Tibial nerve (tissue), 4 donors: ENCODE measurements at regions not wholly inside any gene's neighbourhood (a gene's known extent, or its start where the extent isn't known, plus 50 kb on each side); places are given as distances from the start of the nearest gene placed in this dataset.

ENCODE experiments used
- DNase-seq, 2 donors: peaks; one replicate each; pipeline ENCODE4 v3.0.0-alpha.2; 2019; ENCODE audit warnings: low spot score in 2 of 2
- H3K27ac ChIP-seq, 4 donors: fragments of 200-600 bp; sonication (generic) in 3 of 4; one replicate each; pipeline ENCODE4 v1.5.1; 2017 to 2019; ENCODE audit warnings: mild to moderate bottlenecking in 1 of 4
- H3K27me3 ChIP-seq, 2 donors: fragments of 200-600 bp; sonication (generic) in 1 of 2; one replicate each; pipeline versions ENCODE4 v1.5.1 to v1.6.0; 2017 to 2019
- H3K36me3 ChIP-seq, 3 donors: fragments of 200-600 bp; sonication (generic); one replicate each; pipeline ENCODE4 v1.5.1; 2018 to 2019
- H3K4me1 ChIP-seq, 4 donors: fragments of 200-600 bp; sonication (generic) in 3 of 4; one replicate each; pipeline ENCODE4 v1.5.1; 2017 to 2019
- H3K4me3 ChIP-seq, 4 donors: fragments of 200-600 bp; sonication (generic) in 3 of 4; one replicate each; pipeline ENCODE4 v1.5.1; 2017 to 2019; ENCODE audit warnings: mild to moderate bottlenecking in 1 of 4, moderate library complexity in 1 of 4
- H3K9me3 ChIP-seq, 4 donors: fragments of 200-600 bp; sonication (generic) in 3 of 4; one replicate each; pipeline ENCODE4 v1.5.1; 2017 to 2019
- EP300 ChIP-seq, 2 donors: sonication (generic); formaldehyde crosslinking; IDR thresholded peaks; one replicate each; pipeline ENCODE4 v1.6.1; 2017; ENCODE audit warnings: antibody characterized with exemption in 2 of 2, mild to moderate bottlenecking in 1 of 2
- POLR2A ChIP-seq, 2 donors: fragments of 450-650 bp; IDR thresholded peaks; one replicate each; pipeline ENCODE4 v1.6.1; 2017; ENCODE audit warnings: antibody characterized with exemption in 2 of 2, mild to moderate bottlenecking in 2 of 2, moderate library complexity in 2 of 2
- WGBS, 2 donors: methylation state at CpG; one replicate each; pipeline ENCODE4 v1.1.5; 2018; 5-methylcytosine and 5-hydroxymethylcytosine counted together
- TF ChIP-seq, protein P1 (sequence below), 5 experiments: fragments of 200-600 bp in 3 of 5; fragments of 450-650 bp in 2 of 5; sonication (generic) in 3 of 5; IDR thresholded peaks; one replicate each; pipeline ENCODE4 v1.5.1; 2016 to 2019; ENCODE audit warnings: antibody characterized with exemption in 5 of 5, mild to moderate bottlenecking in 3 of 5, moderate library complexity in 2 of 5

- Histone ChIP-seq H3K9me3 (no peaks in the 10 kb centered on the region), H3K4me3 (no peak overlapping the region), H3K4me1 (no peaks in the 10 kb centered on the region), H3K36me3 (no peaks in the 10 kb centered on the region), H3K27me3 (no peaks in the 10 kb centered on the region), H3K27ac (no peak overlapping the region)
- DNase-seq: peak in 1 of 2 donors; percentile 26
- WGBS, 2 donors: 7 to 16% methylated on average over 4 of the region's 4 CpGs
- TF ChIP-seq, protein P1, sequence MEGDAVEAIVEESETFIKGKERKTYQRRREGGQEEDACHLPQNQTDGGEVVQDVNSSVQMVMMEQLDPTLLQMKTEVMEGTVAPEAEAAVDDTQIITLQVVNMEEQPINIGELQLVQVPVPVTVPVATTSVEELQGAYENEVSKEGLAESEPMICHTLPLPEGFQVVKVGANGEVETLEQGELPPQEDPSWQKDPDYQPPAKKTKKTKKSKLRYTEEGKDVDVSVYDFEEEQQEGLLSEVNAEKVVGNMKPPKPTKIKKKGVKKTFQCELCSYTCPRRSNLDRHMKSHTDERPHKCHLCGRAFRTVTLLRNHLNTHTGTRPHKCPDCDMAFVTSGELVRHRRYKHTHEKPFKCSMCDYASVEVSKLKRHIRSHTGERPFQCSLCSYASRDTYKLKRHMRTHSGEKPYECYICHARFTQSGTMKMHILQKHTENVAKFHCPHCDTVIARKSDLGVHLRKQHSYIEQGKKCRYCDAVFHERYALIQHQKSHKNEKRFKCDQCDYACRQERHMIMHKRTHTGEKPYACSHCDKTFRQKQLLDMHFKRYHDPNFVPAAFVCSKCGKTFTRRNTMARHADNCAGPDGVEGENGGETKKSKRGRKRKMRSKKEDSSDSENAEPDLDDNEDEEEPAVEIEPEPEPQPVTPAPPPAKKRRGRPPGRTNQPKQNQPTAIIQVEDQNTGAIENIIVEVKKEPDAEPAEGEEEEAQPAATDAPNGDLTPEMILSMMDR (IDR thresholded peaks at IDR 0.05): peak; percentile 12 to 57 (median 28)
- no peak for TF ChIP-seq POLR2A (IDR thresholded peaks at IDR 0.05)
- TF ChIP-seq EP300 (IDR thresholded peaks at IDR 0.05): no peak
Observed at GRCh38 chr12:127925971-127926370, 341.0 kb upstream of the TMEM132C start.

DNA sequence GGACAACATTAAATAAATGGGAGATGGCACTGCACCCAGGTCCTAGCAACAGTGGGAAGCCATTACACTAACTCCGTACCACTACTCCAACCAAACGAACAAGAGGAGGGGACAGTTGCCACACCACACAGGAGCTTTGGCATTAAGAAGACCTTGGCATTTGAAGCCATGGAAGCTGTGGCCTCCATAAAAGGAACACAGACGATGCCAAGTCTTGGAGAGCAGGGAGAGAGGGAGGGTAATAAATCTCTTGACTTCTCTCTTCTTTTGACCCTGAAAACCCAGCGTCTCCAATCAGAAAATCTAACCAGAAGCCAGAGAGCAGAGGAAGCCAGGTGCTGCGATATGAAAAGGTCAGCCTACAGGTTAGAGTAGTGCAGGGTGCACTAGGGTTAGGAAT, 338.8 kb upstream of the TMEM132C start:
- H3K36me3 ChIP-seq: no peaks in the 10 kb centered on the region
- no peaks in the 10 kb centered on the region for H3K27me3 ChIP-seq
- H3K4me3 ChIP-seq: no peak overlapping the region
- no peaks in the 10 kb centered on the region for H3K4me1 ChIP-seq
- DNase-seq: no peak
- TF ChIP-seq POLR2A (IDR thresholded peaks at IDR 0.05): no peak
- TF ChIP-seq, protein P1 (IDR thresholded peaks at IDR 0.05): no peak
- no peak for TF ChIP-seq EP300 (IDR thresholded peaks at IDR 0.05)
- no peak overlapping the region for H3K27ac ChIP-seq
- no peaks in the 10 kb centered on the region for H3K9me3 ChIP-seq
- 59 to 67% methylated on average over 5 of the region's 5 CpGs for WGBS, 2 donors

GRCh38 chr12:127928615-127929571, 338.1 kb upstream of the TMEM132C start:
- Histone ChIP-seq H3K27me3 (no peaks in the 10 kb centered on the region), H3K4me3 (no peak overlapping the region), H3K4me1 (no peaks in the 10 kb centered on the region), H3K27ac (no peak overlapping the region), H3K9me3 (no peaks in the 10 kb centered on the region), H3K36me3 (no peaks in the 10 kb centered on the region)
- 48 to 53% methylated on average over 3 of the region's 3 CpGs for WGBS, 2 donors
- TF ChIP-seq, protein P1 (IDR thresholded peaks at IDR 0.05): no peak
- TF ChIP-seq POLR2A (IDR thresholded peaks at IDR 0.05) (no peak), EP300 (IDR thresholded peaks at IDR 0.05) (no peak)
- no peak for DNase-seq

DNA sequence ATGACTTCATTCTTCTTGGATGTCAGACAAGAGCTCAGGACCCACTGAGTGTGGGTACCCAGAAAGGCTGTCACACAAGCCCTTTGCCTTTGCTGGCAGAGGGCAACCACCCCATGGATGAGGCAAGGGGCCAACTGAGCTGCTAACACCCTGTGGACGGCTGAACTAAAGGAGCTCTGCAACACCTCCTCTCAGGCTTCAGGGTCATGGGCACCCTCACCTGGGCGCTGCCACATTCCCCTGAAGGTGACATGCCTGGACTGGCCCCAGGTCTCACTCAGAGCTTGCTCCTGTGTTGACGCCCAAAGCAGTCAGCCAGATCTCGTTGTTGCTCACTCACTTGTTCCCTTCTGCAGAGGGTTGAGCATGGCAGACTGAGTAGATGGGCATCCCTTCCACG, 336.8 kb upstream of the TMEM132C start:
- Histone ChIP-seq H3K36me3 (no peaks in the 10 kb centered on the region), H3K4me3 (no peak overlapping the region), H3K4me1 (no peaks in the 10 kb centered on the region), H3K27ac (no peak overlapping the region), H3K27me3 (no peaks in the 10 kb centered on the region), H3K9me3 (no peaks in the 10 kb centered on the region)
- DNase-seq: no peak
- TF ChIP-seq, protein P1 (IDR thresholded peaks at IDR 0.05): no peak
- TF ChIP-seq EP300 (IDR thresholded peaks at IDR 0.05) (no peak), POLR2A (IDR thresholded peaks at IDR 0.05) (no peak)
- 71 to 83% methylated on average over 5 of the region's 5 CpGs for whole genome bisulfite sequencing, 2 donors

DNA sequence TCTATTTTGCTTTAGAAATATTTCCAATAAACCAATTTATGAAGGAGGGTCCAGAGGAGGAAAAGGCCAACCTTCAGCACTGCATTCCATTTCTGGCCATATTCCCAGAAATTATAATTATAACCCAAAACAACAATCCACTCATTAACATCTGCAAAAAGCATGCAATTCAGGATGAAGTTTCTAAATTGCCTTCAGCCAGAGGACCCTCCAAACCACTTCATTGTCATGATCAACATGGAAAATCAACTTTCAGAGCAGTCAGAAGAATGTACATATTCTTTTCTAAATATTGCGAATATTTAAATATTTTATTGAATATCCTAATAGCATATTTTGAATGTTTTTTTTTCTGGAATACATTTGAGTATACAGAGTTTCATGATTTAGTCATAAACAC, 332.6 kb upstream of the TMEM132C start:
- 69 to 79% methylated on average over 1 of the region's 1 CpG for WGBS, 2 donors
- DNase-seq: no peak
- Histone ChIP-seq H3K36me3 (no peaks in the 10 kb centered on the region), H3K4me1 (no peaks in the 10 kb centered on the region), H3K27me3 (no peaks in the 10 kb centered on the region), H3K9me3 (no peaks in the 10 kb centered on the region), H3K4me3 (no peak overlapping the region), H3K27ac (no peak overlapping the region)
- TF ChIP-seq POLR2A (IDR thresholded peaks at IDR 0.05) (no peak), EP300 (IDR thresholded peaks at IDR 0.05) (no peak)
- TF ChIP-seq, protein P1 (IDR thresholded peaks at IDR 0.05): no peak
